ENCODE measurements at regions not wholly inside any gene's neighbourhood (a gene's known extent, or its start where the extent isn't known, plus 50 kb on each side); places are given as distances from the start of the nearest gene placed in this dataset.

GRCh38 chr12:69062621-69063237, 129.8 kb upstream of the CPM start:
- DNase-seq (no peak), ATAC-seq (no peak)

DNA sequence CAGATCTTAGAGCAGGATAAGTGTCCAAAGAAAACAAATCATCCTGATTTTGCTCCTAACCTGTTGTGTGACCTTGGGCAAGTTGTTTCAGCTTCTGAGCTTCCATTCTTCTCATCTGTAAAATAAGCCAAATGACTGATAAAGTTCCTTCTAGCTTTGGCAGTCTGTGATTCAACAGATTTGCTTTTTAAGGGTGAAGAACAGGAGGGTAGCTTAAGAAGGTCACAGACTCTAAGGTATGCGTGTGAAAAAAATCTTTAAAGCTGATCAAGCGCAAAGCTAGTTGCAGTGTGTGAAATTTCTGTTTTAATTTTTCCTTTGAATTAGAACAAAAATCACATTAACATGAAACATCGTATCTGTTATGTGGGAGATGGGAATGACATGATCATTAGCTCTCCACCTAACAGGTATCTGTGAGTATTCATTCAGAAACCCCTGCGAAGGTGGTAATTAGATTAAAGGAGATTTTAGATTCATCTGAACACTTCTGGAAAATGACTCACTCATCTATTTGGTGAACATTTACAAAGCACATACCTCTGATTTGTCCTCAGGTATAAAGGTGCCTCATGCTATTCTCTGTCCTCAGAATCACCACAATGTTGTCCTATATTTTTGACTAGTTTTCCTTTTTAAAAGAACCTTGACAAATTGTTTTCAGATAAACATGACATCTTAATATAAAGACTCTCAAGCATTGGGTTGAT, 131.9 kb upstream of the CPM start:
- no peak for DNase-seq
- peak; percentile 34 for ATAC-seq

DNA sequence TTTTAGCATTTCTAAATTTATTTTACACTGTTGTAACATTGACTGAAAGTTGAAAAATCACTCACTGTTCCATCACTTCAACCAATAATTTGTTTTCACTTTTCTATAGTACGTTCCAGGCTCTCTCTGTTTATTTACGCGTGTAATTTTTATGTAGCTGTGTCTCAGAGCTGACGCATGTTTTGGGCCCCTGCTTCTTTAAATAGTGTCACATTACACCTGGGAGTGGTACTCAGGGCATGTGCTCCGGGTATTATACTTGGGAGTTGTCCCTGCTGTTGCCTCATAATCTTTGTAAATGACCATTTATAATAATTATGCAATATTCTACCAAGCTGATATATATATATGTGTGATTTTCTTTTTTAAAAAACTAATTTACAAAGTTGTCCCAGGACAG, 132.8 kb upstream of the CPM start:
- ATAC-seq = no peak
- DNase-seq = no peak

GRCh38 chr12:69066492-69067373, 133.8 kb upstream of the CPM start:
- peak; percentile 50 for ATAC-seq
- peak; percentile 10 for DNase-seq

DNA sequence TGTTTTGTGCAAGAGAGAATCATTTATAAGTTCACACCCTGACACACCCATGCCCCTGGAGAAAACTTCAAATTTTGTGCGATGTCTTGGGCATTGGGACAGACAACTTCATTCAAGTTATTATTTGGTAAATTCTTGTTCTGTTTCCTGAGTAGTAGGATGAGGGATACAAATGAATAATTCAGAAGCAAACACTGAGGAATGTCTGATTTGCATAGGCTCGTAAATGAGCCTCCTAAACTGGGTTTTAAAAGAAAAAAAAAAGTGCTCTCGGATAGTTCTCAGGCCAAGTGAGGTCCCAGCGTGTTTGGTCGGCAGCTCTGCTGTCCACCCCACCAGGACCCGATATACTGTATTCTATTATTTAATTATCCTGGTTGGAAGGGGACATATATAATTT, 134.7 kb upstream of the CPM start:
- ATAC-seq (no peak), DNase-seq (no peak)

DNA sequence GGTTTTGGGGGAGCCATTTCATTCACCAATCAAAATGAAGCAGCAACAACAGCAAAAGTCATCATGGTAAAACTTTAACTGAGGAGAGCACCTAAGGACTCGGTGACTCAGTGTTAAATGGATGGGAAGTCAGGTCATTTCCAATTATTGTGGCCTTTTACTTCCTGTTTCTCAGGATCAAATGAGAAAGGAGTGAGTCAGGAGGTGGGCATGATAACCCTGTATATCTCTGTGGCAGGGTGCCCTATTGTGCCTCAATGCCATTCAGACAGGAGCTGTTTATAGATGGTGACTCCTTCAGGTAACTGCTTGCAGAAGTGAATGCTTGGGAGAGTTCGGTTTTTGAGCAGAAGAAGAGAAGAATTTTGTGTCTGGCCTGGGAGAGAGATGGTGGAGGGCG, 135.5 kb upstream of the CPM start:
- ATAC-seq (peak; percentile 78), DNase-seq (no peak)

DNA sequence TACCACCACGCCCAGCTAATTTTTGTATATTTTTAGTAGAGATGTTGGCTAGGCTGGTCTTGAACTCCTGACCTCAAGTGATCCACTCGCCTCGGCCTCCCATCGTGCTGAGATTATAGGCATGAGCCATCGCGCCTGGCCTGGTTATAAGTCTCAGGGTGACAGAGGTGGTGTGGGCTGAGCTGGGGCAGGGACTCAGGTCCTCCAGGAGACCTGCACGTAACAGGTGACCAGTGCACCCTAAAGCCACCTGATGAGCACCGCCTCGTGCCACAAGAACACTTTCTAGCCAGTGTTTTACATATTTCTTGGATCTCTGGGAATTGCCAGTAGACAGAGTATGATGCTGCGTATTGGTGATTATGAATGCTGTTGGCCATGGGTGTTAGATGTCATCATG, 136.5 kb upstream of the CPM start:
- DNase-seq (no peak), ATAC-seq (no peak)

GRCh38 chr12:69070319-69071090, 137.5 kb upstream of the CPM start:
- DNase-seq = peak; percentile 71

DNA sequence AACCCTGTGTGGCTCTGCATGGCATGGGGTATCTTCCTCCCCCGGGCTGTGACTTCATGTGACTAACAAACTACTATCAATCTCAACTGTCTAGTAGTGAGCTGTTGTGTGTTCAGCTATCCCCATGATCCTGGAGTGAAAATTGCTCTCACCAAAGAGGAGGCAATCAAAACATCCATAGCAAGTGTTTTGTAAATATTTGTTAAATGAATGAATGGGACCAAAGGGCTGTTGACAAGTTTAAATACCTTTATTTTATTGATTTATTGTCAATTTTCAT, 138.1 kb upstream of the CPM start:
- DNase-seq = no peak
- ATAC-seq = no peak

More at GRCh38 chr12:69070319-69071090, 137.5 kb upstream of the CPM start:
- peak; percentile 62 for ATAC-seq

DNA sequence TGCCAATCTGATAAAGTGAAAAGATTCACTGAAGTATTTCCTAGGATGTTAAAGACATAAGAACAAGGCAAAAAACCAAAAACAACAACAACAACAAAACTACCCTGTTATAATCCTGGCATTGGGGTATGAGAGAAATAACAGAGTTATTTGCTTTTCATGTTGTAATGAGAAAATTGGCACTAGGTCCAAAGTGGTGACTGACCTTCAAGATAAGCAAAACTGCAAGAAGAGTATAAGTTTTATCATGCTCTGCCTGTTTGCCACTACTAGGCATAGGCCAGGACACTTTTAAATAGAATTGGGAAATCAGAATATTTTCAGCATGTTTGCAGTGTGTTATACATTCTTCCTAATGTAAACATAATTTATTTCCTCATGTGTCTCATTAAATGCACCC, 140.1 kb upstream of the CPM start:
- DNase-seq = no peak
- no peak for ATAC-seq

DNA sequence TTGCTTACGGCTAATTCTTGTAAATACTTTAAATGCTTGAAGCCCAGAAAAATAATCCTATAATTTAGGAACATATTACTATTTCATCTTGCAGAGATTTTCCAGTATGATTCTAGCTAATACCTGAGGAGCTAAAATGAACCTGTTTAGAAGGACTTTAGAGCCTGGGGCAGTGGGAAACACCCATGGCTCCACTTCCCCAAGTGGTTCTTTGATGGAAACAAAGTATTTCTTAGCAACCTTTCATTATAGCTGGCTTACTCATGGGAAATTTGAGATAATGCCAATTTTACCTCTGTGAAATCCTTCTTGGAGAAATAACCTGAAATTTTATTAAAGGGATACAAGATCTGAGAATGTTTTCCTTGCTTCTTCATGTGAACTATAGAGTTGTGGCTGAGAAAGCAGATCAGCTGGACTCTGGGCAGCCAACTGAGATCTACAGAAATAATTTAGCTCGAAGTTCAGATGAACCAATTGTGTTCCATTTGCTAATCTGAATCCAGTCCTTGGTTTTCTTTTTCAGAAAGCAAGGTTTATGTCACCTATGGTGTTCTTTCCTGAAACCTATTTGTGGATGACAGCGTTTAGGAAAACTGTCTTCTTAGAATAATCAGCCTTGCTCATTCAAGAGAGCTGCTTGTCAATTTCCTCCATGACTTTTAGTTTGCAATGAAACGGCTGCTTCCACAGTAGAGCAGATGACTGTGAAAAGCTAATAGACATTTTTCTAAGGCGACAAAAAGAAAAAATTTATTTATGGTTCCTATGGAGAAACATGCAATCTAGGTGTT, 141.8 kb upstream of the CPM start:
- no peak for DNase-seq
- ATAC-seq = no peak

DNA sequence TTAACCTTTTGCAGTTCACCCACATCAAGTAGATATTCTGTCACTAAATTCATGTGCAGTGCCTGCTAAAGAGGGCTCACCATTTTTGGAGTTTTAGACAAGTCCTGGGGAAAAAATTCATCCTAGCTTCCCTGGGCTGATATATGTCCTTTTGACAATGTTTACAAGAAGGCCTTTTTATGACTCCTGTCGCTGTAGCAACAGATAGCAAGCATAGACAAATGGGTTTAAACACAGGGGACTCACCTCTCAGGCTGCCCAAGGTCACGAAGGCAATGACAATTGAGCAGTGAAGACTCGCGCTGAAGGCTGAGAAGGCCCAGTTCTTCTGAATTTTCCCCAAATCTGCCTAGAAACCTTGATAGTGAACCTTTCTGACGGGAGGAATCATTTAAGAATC, 150.7 kb upstream of the CPM start:
- no peak for ATAC-seq
- DNase-seq = no peak

- no peak for DNase-seq
- ATAC-seq = no peak
Observed at GRCh38 chr12:69084816-69085378, 151.9 kb upstream of the CPM start.

GRCh38 chr12:69085852-69086251, 152.9 kb upstream of the CPM start:
- DNase-seq = no peak
- ATAC-seq = no peak

DNA sequence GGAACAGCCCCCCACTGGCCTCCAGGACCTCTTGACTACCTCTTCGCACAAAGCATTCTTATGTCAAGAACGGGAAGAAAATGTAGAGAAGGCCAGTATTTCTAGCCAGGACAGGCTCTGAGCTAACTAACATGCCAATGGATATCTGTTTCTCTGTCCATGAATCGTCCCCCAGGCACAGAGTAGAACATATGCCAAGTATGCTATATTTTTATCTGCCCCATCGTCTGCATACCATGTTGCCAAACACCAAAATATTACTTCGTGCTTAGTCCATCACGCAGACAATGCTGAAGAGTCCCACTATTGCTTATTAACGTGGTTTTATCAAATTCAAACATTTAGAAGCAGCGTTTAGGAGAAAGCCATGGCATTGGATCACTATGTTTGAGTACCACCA, 151.4 kb upstream of the CPSF6 start:
- ATAC-seq (no peak), DNase-seq (no peak)

- DNase-seq (no peak), ATAC-seq (no peak)
Observed at GRCh38 chr12:69090722-69091121, 148.6 kb upstream of the CPSF6 start.

- ATAC-seq = no peak
Observed at GRCh38 chr12:69091442-69092017, 147.8 kb upstream of the CPSF6 start.

GRCh38 chr12:69092137-69092536, 147.2 kb upstream of the CPSF6 start:
- DNase-seq (no peak), ATAC-seq (no peak)

More at GRCh38 chr12:69091442-69092017, 147.8 kb upstream of the CPSF6 start:
- DNase-seq = no peak

GRCh38 chr12:69094606-69095216, 144.7 kb upstream of the CPSF6 start:
- DNase-seq (no peak), ATAC-seq (no peak)

DNA sequence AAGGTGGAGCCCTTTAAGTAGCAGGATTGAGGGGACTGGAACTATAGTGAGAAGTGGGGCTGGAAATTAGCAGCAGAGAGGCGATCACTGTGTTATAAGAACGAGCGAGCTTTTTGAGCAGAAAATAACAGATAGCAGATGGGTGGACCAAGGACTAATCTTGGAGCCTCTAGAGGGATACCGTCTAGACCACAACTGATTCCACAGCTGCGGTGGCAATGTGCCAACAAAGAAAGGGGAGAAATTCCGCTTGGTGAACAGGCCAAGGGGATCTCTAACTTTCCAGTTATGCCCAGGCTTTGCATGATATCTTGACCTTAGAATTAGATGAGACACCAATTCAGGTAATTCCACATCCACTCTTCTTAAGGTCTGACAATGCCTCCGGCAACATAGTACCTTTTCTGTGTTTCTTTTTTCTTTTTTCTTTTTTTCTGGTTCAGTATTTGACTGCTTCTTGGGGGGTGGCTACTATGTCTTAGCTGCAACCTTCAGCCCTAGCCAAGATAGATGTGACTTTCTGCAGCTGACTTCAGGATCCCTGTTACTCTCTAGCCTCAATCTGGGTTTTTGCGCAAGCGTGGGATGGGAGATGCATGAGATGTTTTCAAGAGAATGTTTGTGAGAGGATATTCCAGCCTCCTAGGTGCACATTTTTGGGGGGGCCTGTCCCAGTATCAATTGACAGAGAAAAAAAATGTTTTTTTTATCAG, 143.4 kb upstream of the CPSF6 start:
- no peak for DNase-seq
- no peak for ATAC-seq
